GM10266 (cell line): ENCODE measurements at regions not wholly inside any gene's neighbourhood (a gene's known extent, or its start where the extent isn't known, plus 50 kb on each side); places are given as distances from the start of the nearest gene placed in this dataset.
A peak's percentile ranks its signal among the peaks of the same experiment; 100 is the strongest.

Source experiments
- DNase-seq: peaks from one replicate; pipeline ENCODE4 v3.0.0; 2012; ENCODE audit errors: extremely low spot score
- CTCF ChIP-seq: IDR thresholded peaks from 2 replicates; pipeline ENCODE4 v1.5.1; 2012; ENCODE audit warnings: mild to moderate bottlenecking, low read depth; ENCODE audit not compliant: control insufficient read depth, insufficient read depth; ENCODE audit errors: missing control alignments

- peak; percentile 10 for TF ChIP-seq CTCF
- no peak for DNase-seq
Measured at GRCh38 chr6:105793130-105793529, 293.0 kb upstream of the PRDM1 start.

- DNase-seq = peak; percentile 17
- no peak for TF ChIP-seq CTCF
Measured at GRCh38 chr6:105791583-105792318, 294.4 kb upstream of the PRDM1 start.

GRCh38 chr6:105791179-105791578 lies 295.0 kb upstream of the PRDM1 start:
- no peak for TF ChIP-seq CTCF
- no peak for DNase-seq

GRCh38 chr6:105790635-105791034 lies 295.5 kb upstream of the PRDM1 start:
- no peak for TF ChIP-seq CTCF
- no peak for DNase-seq

- no peak for TF ChIP-seq CTCF
- DNase-seq = no peak
Measured at GRCh38 chr6:105789935-105790334, 296.2 kb upstream of the PRDM1 start.

- DNase-seq = no peak
- TF ChIP-seq CTCF = no peak
Measured at GRCh38 chr6:105787747-105788146, 298.4 kb upstream of the PRDM1 start.

- peak; percentile 19 for DNase-seq
- no peak for TF ChIP-seq CTCF
Measured at GRCh38 chr6:105786890-105787655, 299.1 kb upstream of the PRDM1 start.
